HepG2 (cell line): ENCODE measurements at regions not wholly inside any gene's neighbourhood (a gene's known extent, or its start where the extent isn't known, plus 50 kb on each side); places are given as distances from the start of the nearest gene placed in this dataset.

Source experiments
- CBX2 ChIP-seq, 2 experiments: fragments of 200-600 bp in 1 of 2; sonication (generic); formaldehyde crosslinking in 1 of 2; IDR thresholded peaks; 2 replicates each; pipeline versions ENCODE4 v1.7.0 to v1.8.1; 2018 to 2022; ENCODE audit warnings: low read depth in 2 of 2, low read length in 1 of 2, mild to moderate bottlenecking in 1 of 2, missing genetic modification reagents in 1 of 2
- IRF1 ChIP-seq: sonication (generic); formaldehyde crosslinking; IDR thresholded peaks from 2 replicates; pipeline ENCODE4 v1.4.0; 2020; ENCODE audit warnings: low read depth, mild to moderate bottlenecking, missing genetic modification reagents
- PHB2 ChIP-seq: fragments of 450-650 bp; IDR thresholded peaks from 2 replicates; pipeline ENCODE4 v1.6.1; 2018; ENCODE audit not compliant: partially characterized antibody
- ZNF570 ChIP-seq: sonication (generic); formaldehyde crosslinking; IDR thresholded peaks from 2 replicates; pipeline ENCODE4 v1.4.0; 2020; ENCODE audit warnings: mild to moderate bottlenecking, missing genetic modification reagents, borderline replicate concordance
- ZSCAN30 ChIP-seq: sonication (generic); formaldehyde crosslinking; IDR thresholded peaks from 2 replicates; pipeline ENCODE4 v1.5.0; 2020; ENCODE audit warnings: mild to moderate bottlenecking, missing genetic modification reagents

DNA sequence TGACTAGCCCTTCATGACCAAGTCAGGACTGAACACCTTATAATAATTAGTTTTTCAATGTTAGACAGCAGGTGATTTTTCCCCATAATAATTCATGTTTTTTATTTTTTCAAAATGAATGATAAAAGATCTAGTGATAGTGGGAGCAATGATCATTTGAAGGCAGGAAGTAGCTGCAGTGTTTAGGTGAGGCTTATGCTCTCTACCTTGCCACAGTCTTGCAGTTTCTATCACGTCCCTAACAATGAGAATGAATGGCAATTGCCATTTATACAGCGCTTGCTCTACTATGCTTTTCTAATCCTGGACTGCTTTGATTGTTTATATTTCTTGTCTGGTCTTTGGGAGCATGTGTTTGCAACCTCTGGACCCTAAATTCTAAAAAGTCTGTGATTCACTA, 367.8 kb upstream of the RIOK2 start:
- TF ChIP-seq ZSCAN30 (no peak), ZNF570 (CRISPR knock-in tag) (no peak), IRF1 (no peak), CBX2 (IDR thresholded peaks at IDR 0.05; ENCODE audit: low read depth, low read length) (no peak), CBX2 (CRISPR knock-in tag; IDR thresholded peaks at IDR 0.05; ENCODE audit: low read depth) (no peak), PHB2 (no peak)
